ENCODE measurements at regions not wholly inside any gene's neighbourhood (a gene's known extent, or its start where the extent isn't known, plus 50 kb on each side); places are given as distances from the start of the nearest gene placed in this dataset.
A peak's percentile ranks its signal among the peaks of the same experiment; 100 is the strongest.

- no peak for DNase-seq (ENCODE audit: low read depth in 1 of 2, low spot score in 1 of 2)
Measured at GRCh38 chr20:9981829-9982228, 53.0 kb upstream of the ANKEF1 start.

DNA sequence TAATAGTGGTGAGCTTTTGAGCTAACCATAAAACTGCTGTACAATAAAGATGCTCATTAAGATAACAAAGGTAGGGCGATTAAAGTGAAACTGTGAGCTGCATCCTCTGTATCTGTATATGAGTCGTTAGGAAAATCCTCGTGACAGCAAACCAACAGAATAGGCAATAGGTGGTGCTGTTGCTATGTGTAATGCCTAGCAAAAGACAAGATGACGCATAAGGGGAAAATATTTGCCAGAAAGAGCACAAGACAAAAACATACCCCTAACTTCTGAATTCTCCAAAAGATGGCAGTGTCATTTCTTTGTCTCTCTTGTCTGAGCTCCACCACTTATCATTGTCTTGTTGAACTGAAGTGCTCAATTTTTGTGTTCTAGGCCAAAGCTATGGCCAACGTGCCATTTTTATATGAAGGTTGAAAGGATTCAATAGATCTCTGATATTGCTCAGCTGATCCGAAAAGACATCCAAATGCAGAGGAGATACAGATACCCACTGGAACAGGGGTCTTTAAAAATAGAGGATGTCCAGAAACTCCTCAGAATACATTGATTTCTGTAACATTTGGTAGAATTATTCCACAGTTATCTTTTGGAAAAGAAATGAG is 56.3 kb upstream of the ANKEF1 start:
- peak in 1 of 2 donors; percentile 49 for DNase-seq (ENCODE audit: low read depth in 1 of 2, low spot score in 1 of 2)

GRCh38 chr20:9977629-9978028 is 57.2 kb upstream of the ANKEF1 start:
- no peak for DNase-seq (ENCODE audit: low read depth in 1 of 2, low spot score in 1 of 2)

- DNase-seq (ENCODE audit: low read depth in 1 of 2, low spot score in 1 of 2): no peak
Measured at GRCh38 chr20:9974324-9974723, 60.5 kb upstream of the ANKEF1 start.

- DNase-seq (ENCODE audit: low read depth in 1 of 2, low spot score in 1 of 2): no peak
Measured at GRCh38 chr20:9971746-9972145, 63.0 kb upstream of the ANKEF1 start.

DNA sequence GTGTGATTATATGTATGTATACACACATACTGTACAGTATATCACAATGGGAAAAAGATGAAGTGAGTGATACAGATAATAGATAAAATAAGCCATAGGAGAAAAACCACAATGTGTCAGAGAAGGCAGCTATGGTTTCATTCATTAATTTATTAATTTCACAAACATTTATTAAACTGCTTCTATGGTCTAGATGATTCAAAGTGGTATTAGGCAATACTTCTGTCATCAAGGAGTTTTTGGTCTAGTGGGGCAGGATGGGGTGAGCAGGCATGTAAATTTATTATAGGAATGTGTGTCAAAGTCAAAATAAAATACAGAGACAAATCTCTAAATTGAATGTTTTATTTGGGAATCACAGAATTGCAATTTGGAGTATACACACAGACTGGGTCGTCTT is 65.2 kb upstream of the ANKEF1 start:
- no peak for DNase-seq (ENCODE audit: low read depth in 1 of 2, low spot score in 1 of 2)

DNA sequence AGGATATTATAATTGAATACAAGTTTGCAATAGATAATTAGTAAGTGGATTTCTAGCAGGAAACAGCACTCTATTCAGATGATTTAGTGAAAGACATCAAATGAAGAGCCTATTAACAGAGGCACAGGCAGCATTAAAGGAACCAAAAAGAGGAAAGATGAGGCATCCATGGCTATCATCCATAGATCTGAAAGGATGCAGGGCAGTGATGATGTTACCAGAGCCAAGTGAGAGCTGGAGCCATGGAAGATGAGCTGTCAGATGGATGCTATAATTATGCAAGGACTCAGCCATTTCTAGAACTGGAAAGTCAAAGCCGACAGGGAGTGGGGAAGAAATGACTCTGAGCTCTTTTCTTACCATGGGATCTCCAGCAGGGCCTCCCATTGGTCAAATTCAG is 66.8 kb upstream of the ANKEF1 start:
- DNase-seq (ENCODE audit: low read depth in 1 of 2, low spot score in 1 of 2): no peak

GRCh38 chr20:9966966-9967365 is 67.8 kb upstream of the ANKEF1 start:
- no peak for DNase-seq (ENCODE audit: low read depth in 1 of 2, low spot score in 1 of 2)

DNA sequence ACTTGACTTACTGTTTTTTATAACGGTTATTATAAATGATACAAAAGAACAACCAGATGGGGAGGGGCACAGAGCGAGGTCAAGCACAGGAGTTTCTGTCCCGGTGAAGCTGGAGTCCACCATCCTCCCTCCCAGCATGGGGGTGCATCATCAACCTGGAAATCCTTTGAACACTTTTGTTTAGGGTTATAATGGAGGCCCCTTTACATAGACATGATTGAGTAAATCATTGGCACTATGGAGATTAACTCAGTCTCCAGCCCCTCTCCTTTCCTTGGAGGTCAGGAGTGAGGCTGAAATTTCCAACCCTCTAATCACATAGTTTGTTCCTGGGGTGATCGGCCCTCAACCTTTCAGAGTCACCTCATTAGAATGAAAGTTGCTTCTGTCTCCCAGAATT is 71.8 kb upstream of the ANKEF1 start:
- no peak for DNase-seq (ENCODE audit: low read depth in 1 of 2, low spot score in 1 of 2)

DNA sequence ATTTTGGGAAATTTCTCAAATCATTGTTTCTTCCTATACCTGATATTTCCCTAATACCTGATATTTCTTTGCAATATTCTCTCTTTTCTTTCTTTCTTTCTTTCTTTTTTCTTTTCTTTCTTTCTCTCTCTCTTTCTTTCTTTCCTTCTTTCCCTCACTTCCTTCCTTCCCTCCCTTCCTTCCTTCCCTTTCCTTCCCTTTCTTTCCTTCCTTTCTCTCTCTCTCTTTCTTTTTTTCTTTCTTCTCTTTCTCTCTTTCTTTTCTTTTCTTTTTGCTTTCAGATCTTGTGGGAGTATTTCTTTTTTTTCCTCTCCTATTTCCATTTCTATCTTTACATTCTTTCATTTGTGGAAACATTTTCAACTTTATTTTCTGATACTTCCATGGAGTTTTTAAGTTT is 76.1 kb upstream of the ANKEF1 start:
- DNase-seq (ENCODE audit: low read depth in 1 of 2, low spot score in 1 of 2): no peak

DNA sequence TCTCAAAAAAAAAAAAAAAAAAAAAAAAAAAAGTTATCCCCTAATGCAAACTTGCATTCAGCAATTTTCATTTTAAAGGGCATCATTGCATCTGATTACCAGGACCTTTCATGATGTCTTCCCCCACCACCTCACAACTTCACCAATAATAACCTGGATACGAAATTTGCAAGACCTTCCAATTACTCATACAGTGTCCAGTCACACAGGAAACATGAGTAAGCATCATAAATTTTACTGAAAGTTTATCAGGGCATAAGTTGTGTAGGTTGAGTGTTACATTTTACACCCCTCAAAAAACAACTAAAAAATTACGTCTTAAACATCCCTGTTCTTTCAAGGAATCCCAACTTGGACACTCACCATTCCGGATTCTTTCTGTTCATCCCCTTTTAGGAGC is 79.1 kb upstream of the ANKEF1 start:
- DNase-seq (ENCODE audit: low read depth in 1 of 2, low spot score in 1 of 2): no peak

- DNase-seq (ENCODE audit: low read depth in 1 of 2, low spot score in 1 of 2): no peak
Measured at GRCh38 chr20:9949563-9949962, 85.2 kb upstream of the ANKEF1 start.

DNA sequence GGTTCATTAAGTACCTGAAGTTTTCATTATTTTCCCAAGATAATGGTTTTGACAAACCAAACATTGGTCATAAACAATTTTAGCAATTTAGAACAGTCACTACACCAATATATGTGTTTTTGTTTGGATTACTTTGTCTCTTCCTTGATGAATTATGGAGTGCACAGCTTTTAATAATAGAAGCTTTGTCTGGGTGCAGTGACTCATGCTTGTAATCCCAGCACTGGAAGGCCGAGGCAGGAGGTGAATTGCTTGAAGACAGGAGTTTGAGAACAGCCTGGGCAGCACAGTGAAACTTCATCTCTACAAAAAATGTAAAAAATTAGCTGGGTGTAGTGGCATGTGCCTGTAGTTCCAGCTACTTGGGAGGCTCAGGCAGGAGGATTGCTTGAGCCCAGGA is 89.4 kb upstream of the ANKEF1 start:
- DNase-seq (ENCODE audit: low read depth in 1 of 2, low spot score in 1 of 2): no peak

DNA sequence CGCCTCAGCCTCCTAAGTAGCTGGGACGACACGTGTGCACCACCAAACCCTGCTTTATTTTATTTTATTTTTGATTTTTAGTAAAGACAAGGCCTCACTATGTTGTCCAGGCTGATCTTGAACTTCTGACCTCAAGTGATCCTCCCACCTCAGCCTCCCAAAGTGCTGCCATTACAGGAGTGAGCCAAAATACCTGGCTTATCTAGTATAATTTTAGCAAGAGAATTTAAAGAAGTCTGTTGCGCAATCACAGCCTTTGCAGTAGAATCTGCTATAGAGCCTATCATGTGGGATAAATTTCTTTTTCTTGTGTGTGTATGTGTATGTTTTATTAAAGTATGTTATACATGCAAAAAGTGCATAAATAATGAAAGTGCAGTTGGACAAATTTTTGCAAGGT is 92.1 kb upstream of the ANKEF1 start:
- DNase-seq (ENCODE audit: low read depth in 1 of 2, low spot score in 1 of 2): no peak

- DNase-seq (ENCODE audit: low read depth in 1 of 2, low spot score in 1 of 2): no peak
Measured at GRCh38 chr20:9940329-9940728, 94.5 kb upstream of the ANKEF1 start.

GRCh38 chr20:9939231-9939630 is 95.6 kb upstream of the ANKEF1 start:
- DNase-seq (ENCODE audit: low read depth in 1 of 2, low spot score in 1 of 2): no peak

DNA sequence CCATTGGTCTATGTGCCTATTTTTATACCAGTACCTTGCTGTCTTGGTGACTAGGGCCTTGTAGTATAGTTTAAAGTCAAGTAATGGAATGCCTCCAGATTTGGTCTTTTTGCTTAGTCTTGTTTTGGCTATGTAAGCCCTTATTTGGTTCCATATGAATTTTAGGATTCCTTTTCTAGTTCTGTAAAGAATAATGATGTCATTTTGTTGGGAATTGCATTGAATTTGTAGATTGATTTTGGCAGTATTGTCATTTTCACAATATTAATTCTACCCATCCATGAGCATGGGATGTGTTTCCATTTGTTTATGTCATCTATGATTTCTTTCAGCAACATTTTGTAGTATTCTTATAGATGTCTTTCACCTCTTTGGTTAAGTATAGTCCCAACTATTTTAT is 96.4 kb upstream of the PAK5 start:
- DNase-seq (ENCODE audit: low read depth in 1 of 2, low spot score in 1 of 2): no peak

GRCh38 chr20:9930142-9930541 is 91.3 kb upstream of the PAK5 start:
- no peak for DNase-seq (ENCODE audit: low read depth in 1 of 2, low spot score in 1 of 2)

DNA sequence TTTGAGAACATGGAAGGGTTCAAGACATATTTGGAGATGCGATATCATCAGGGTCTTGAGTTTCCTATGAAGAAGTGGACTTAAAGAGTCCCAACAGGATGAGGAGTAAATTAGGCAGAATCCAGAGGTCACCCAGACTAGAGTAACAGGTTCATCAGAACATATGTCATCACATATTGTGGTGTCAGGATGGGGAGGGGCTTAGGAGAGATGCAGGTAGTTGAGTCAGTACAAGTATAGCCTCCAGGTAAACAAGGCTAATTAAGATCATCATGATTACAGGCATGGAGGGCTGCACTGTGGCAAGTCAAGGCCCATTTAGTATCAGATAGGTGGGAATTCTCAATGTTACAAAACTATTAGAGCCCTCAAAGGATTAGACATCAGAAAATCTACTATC is 90.1 kb upstream of the PAK5 start:
- no peak for DNase-seq (ENCODE audit: low read depth in 1 of 2, low spot score in 1 of 2)

GRCh38 chr20:9928281-9928737 is 89.4 kb upstream of the PAK5 start:
- DNase-seq (ENCODE audit: low read depth in 1 of 2, low spot score in 1 of 2): no peak

- no peak for DNase-seq (ENCODE audit: low read depth in 1 of 2, low spot score in 1 of 2)
Measured at GRCh38 chr20:9927224-9927623, 88.3 kb upstream of the PAK5 start.

DNA sequence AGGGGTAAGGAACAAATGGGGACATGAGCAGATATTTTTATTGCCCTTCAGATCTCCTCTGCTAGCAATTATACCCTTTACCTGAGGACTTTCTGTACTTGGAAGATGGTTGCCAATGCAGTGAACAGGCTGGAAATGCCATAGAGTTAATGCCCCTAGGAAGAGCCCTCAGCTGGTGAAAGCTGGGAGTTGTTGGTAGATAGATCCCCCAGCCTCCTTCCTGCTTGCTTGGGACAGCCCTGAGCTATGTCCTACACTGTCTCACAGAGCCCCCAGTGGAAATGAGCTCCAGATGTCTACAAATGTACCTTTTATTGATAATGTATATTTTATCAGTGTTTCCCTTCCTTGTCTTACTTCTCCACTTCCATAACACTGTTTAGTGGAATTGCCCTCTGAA is 87.6 kb upstream of the PAK5 start:
- no peak for DNase-seq (ENCODE audit: low read depth in 1 of 2, low spot score in 1 of 2)

DNA sequence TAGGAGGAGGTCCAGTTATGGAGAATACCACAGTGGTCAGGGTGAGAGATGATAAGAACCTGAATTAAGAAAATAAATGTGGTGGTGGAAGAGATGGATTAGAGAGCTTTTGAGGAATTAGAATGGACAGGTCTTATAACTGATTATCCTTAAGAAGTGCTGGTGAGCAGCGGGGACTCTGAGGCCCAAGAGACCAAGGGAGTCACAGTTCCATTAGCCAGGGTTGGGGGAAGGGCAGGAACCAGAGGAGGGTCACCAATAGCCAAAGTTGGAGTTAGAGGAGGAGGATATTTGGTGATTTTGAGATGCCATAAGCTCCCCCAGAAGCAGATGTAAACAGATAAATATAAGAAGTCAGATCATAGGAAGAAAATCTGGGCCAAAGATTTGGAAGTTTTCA is 87.1 kb upstream of the PAK5 start:
- no peak for DNase-seq (ENCODE audit: low read depth in 1 of 2, low spot score in 1 of 2)

- no peak for DNase-seq (ENCODE audit: low read depth in 1 of 2, low spot score in 1 of 2)
Measured at GRCh38 chr20:9923648-9924047, 84.8 kb upstream of the PAK5 start.

Data from activated CD4-positive, alpha-beta T cell treated with anti-CD3 and anti-CD28 coated beads, Interleukin-2, amount 50 U/mL, for 24 hours (primary cell).